Spleen (tissue), 11 donors: ENCODE measurements at regions not wholly inside any gene's neighbourhood (a gene's known extent, or its start where the extent isn't known, plus 50 kb on each side); places are given as distances from the start of the nearest gene placed in this dataset.

ENCODE experiments used
- DNase-seq: peaks from one replicate; pipeline ENCODE4 v3.0.0-alpha.2; 2020
- H3K27ac ChIP-seq, 8 donors: fragments of 200-600 bp; sonication (generic) in 7 of 8; 1 replicate in 4 of 8; 2 replicates in 4 of 8; pipeline versions ENCODE4 v1.5.0 to v1.8.0; 2016 to 2021; ENCODE audit warnings: inconsistent platforms in 4 of 8, mild to moderate bottlenecking in 4 of 8, moderate library complexity in 1 of 8
- H3K27me3 ChIP-seq, 7 donors: fragments of 200-600 bp; sonication (generic) in 6 of 7; replicated peaks in 1 of 7; 1 replicate in 4 of 7; 2 replicates in 3 of 7; pipeline versions ENCODE4 v1.5.0 to v1.8.0; 2016 to 2021; ENCODE audit warnings: inconsistent platforms in 3 of 7, mild to moderate bottlenecking in 1 of 7
- H3K36me3 ChIP-seq, 6 donors: fragments of 200-600 bp; sonication (generic) in 5 of 6; 1 replicate in 4 of 6; 2 replicates in 2 of 6; pipeline versions ENCODE4 v1.5.0 to v1.8.0; 2016 to 2021; ENCODE audit warnings: inconsistent platforms in 2 of 6
- H3K4me1 ChIP-seq, 6 donors: fragments of 200-600 bp; sonication (generic) in 5 of 6; 1 replicate in 3 of 6; 2 replicates in 3 of 6; pipeline versions ENCODE4 v1.5.0 to v1.8.0; 2016 to 2021; ENCODE audit warnings: inconsistent platforms in 3 of 6
- H3K4me3 ChIP-seq, 8 donors: fragments of 200-600 bp; sonication (generic) in 7 of 8; 1 replicate in 4 of 8; 2 replicates in 4 of 8; pipeline versions ENCODE4 v1.5.0 to v1.8.0; 2016 to 2021; ENCODE audit warnings: inconsistent platforms in 4 of 8, mild to moderate bottlenecking in 4 of 8, moderate library complexity in 2 of 8
- H3K9me3 ChIP-seq, 8 donors: fragments of 200-600 bp; sonication (generic) in 7 of 8; 1 replicate in 4 of 8; 2 replicates in 4 of 8; pipeline versions ENCODE4 v1.5.0 to v1.8.0; 2016 to 2021; ENCODE audit warnings: inconsistent platforms in 4 of 8
- POLR2A ChIP-seq, 3 donors: fragments of 450-650 bp; IDR thresholded peaks; one replicate each; pipeline ENCODE4 v1.5.1; 2017; ENCODE audit warnings: antibody characterized with exemption in 3 of 3, mild to moderate bottlenecking in 1 of 3
- POLR2AphosphoS5 ChIP-seq, 3 donors: sonication (generic); formaldehyde crosslinking; IDR thresholded peaks; one replicate each; pipeline ENCODE4 v1.5.1; 2017; ENCODE audit warnings: antibody characterized with exemption in 3 of 3
- whole genome bisulfite sequencing, 5 donors: extraction: QIAGEN DNeasy Blood & Tissue Kit in 3 of 5; methylation state at CpG; one replicate each; pipeline versions ENCODE4 v1.1.5 to v1.1.7; 2013 to 2018; 5-methylcytosine and 5-hydroxymethylcytosine counted together
- intact Hi-C: fragments of 100-400 bp; cut with DNase I; formaldehyde crosslinking; loops from one replicate; pipeline ENCODE4 v1.15.0; 2023; ENCODE audit warnings: low total_unique reads
- TF ChIP-seq, protein P1 (sequence below), 11 experiments: fragments of 200-600 bp in 7 of 11; fragments of 450-650 bp in 4 of 11; sonication (generic) in 4 of 11; IDR thresholded peaks in 8 of 11; conservative IDR thresholded peaks in 3 of 11; 1 replicate in 7 of 11; 2 replicates in 4 of 11; pipeline versions ENCODE4 v1.4.0 to v1.8.0; 2016 to 2021; ENCODE audit warnings: antibody characterized with exemption in 11 of 11, inconsistent platforms in 4 of 11, mild to moderate bottlenecking in 1 of 11
- donor health status: healthy with polysubstance abuse.
- donor health status: DM: no; HTN: no; CAD: no; lungs with moderate emphysema.
- donor health status: DM: no; HTN: no; CAD: no.
- donor health status: Bipolar disorder and iron deficiency.
- donor health status: healthy.
- donor health status: DM: no; HTN: no; CAD: no.
- donor health status: DM: yes; HTN: yes; CAD: no.

DNA sequence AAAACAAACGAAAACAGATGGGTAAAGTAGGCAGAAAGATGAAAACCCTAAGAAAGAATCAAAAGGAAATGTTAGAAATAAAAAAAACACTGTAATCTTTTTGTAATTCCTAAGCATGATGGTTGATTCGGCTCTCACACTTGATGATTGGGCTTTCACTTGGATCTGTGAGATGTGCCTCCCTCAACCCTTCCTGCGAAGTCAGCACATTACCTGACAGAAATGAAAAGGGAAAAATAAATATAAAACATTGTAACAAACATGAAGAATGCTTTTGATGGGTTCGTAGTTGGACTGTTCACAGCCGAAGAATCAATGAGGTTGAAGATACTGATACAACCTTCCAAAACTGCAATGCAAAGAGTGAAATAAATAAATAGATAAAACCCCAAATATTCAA, 99.8 kb downstream of the AKR1D1 start:
- Histone ChIP-seq H3K27me3 (no peaks in the 10 kb centered on the region), H3K4me1 (no peaks in the 10 kb centered on the region), H3K9me3 (peaks cover 0 to 23% (median 16%) of the 10 kb centered on the region in 8 donors), H3K27ac (no peak overlapping the region), H3K4me3 (no peak overlapping the region), H3K36me3 (no peaks in the 10 kb centered on the region)
- intact Hi-C loops, result no loop called here
- no peak for DNase-seq
- TF ChIP-seq POLR2AphosphoS5 (IDR thresholded peaks at IDR 0.05) (no peak), POLR2A (IDR thresholded peaks at IDR 0.05) (no peak)
- TF ChIP-seq, protein P1, sequence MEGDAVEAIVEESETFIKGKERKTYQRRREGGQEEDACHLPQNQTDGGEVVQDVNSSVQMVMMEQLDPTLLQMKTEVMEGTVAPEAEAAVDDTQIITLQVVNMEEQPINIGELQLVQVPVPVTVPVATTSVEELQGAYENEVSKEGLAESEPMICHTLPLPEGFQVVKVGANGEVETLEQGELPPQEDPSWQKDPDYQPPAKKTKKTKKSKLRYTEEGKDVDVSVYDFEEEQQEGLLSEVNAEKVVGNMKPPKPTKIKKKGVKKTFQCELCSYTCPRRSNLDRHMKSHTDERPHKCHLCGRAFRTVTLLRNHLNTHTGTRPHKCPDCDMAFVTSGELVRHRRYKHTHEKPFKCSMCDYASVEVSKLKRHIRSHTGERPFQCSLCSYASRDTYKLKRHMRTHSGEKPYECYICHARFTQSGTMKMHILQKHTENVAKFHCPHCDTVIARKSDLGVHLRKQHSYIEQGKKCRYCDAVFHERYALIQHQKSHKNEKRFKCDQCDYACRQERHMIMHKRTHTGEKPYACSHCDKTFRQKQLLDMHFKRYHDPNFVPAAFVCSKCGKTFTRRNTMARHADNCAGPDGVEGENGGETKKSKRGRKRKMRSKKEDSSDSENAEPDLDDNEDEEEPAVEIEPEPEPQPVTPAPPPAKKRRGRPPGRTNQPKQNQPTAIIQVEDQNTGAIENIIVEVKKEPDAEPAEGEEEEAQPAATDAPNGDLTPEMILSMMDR (IDR thresholded peaks at IDR 0.05 in 8 of 11, conservative IDR thresholded peaks at IDR 0.05 in 3 of 11), result no peak
- 86 to 93% (median 89%) methylated on average over 5 of the region's 5 CpGs for WGBS, 5 donors

GRCh38 chr7:138184191-138184590, 107.9 kb downstream of the AKR1D1 start:
- 82 to 94% (median 92%) methylated on average over 4 of the region's 4 CpGs for WGBS, 5 donors
- no peak for DNase-seq
- Histone ChIP-seq H3K27me3 (no peaks in the 10 kb centered on the region), H3K4me1 (no peaks in the 10 kb centered on the region), H3K9me3 (peaks cover 0 to 26% (median 19%) of the 10 kb centered on the region in 8 donors), H3K27ac (no peak overlapping the region), H3K4me3 (no peak overlapping the region), H3K36me3 (no peaks in the 10 kb centered on the region)
- TF ChIP-seq POLR2AphosphoS5 (IDR thresholded peaks at IDR 0.05) (no peak), POLR2A (IDR thresholded peaks at IDR 0.05) (no peak)
- TF ChIP-seq, protein P1 (IDR thresholded peaks at IDR 0.05 in 8 of 11, conservative IDR thresholded peaks at IDR 0.05 in 3 of 11), result no peak
- intact Hi-C loops, result no loop called here

DNA sequence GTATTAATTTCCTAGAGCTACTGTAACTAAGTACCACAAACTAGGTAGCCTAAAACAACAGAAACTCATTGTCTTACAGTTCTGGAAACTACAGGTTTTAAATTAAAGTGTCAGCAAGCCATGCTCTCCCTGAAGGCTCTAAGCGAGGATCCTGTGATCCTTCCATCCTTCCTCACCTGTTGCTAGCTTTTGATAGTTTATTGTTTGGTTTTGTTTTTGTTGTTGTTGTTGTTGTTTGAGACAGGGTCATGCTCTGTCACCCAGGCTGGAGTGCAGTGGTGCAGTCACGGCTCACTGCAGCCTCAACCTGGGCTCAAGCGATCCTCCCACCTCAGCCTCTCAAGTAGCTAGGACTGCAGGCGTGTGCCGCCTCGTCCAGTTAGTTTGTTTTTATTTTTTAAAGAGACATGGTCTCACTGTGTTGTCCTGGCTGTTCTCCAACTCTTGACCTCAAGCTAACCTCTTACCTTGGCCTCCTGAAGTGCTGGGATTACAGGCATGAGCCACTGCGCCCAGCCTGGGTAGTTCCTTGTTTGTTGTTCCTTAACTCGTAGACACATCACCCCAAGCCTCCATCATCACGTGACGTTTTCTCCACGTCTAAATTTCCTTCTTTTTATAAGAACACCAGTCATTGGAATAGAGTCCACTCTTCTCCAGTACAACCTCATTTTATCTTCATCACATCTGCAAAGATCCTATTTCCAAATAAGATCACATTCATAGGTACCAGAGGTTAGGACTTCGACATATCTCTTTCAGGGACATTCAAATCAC, 109.1 kb downstream of the AKR1D1 start:
- no peak for TF ChIP-seq POLR2AphosphoS5 (IDR thresholded peaks at IDR 0.05)
- no peak for TF ChIP-seq POLR2A (IDR thresholded peaks at IDR 0.05)
- TF ChIP-seq, protein P1 (IDR thresholded peaks at IDR 0.05 in 8 of 11, conservative IDR thresholded peaks at IDR 0.05 in 3 of 11), result no peak
- no peaks in the 10 kb centered on the region for H3K4me1 ChIP-seq
- no peaks in the 10 kb centered on the region for H3K36me3 ChIP-seq
- intact Hi-C loops, result no loop called here
- no peak overlapping the region for H3K4me3 ChIP-seq
- H3K27ac ChIP-seq, result no peak overlapping the region
- H3K9me3 ChIP-seq, result peaks cover 0 to 33% (median 22%) of the 10 kb centered on the region in 8 donors
- DNase-seq, result no peak
- 84 to 88% (median 86%) methylated on average over 12 of the region's 12 CpGs for WGBS, 5 donors
- H3K27me3 ChIP-seq, result no peaks in the 10 kb centered on the region

DNA sequence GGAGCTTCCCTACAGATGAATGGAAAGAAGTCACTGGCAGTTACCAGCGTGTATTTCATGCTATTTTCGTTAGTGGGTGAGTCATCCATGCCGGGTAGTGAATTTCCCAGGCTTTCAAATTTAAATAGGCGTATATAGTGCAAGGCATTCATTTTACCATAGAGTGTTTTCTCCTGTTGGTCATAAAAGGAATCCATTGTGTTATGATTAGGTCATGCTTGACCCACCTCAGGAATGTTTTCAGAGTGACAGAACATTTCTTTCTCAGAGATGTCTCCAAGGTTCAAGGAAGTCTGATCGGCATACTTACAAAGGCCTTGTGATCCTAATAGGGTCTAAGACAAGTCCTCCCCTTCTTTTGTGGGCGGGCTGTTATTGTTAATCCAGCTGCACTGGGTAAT, 110.7 kb downstream of the AKR1D1 start:
- no peak overlapping the region for H3K27ac ChIP-seq
- intact Hi-C loops, result no loop called here
- H3K36me3 ChIP-seq, result no peaks in the 10 kb centered on the region
- TF ChIP-seq, protein P1 (IDR thresholded peaks at IDR 0.05 in 8 of 11, conservative IDR thresholded peaks at IDR 0.05 in 3 of 11), result no peak
- TF ChIP-seq POLR2AphosphoS5 (IDR thresholded peaks at IDR 0.05), result no peak
- no peak for TF ChIP-seq POLR2A (IDR thresholded peaks at IDR 0.05)
- DNase-seq, result no peak
- no peak overlapping the region for H3K4me3 ChIP-seq
- H3K4me1 ChIP-seq, result no peaks in the 10 kb centered on the region
- H3K9me3 ChIP-seq, result peaks cover 0 to 33% (median 22%) of the 10 kb centered on the region in 8 donors
- no peaks in the 10 kb centered on the region for H3K27me3 ChIP-seq
- WGBS, 5 donors, result 71 to 90% (median 83%) methylated on average over 6 of the region's 6 CpGs
